DOHH2 (cell line): ENCODE measurements at regions not wholly inside any gene's neighbourhood (a gene's known extent, or its start where the extent isn't known, plus 50 kb on each side); places are given as distances from the start of the nearest gene placed in this dataset.
"Not testable (repeated sequence)": the region's sequence is repeated elsewhere in the genome, so short reads cannot be mapped to it uniquely, and the experiment has no call there.

Source experiments
- H3F3A ChIP-seq: fragments of 200-600 bp; sonication (generic), shearing (Covaris generic); 2 replicates; pipeline ENCODE4 v1.6.0; 2016; ENCODE audit warnings: antibody characterized with exemption, mild to moderate bottlenecking; ENCODE audit not compliant: control insufficient read depth, insufficient read depth
- H3K27ac ChIP-seq: fragments of 200-600 bp; sonication (generic); 2 replicates; pipeline ENCODE4 v1.5.1; 2014; ENCODE audit warnings: low read depth, mild to moderate bottlenecking, low read length, moderate library complexity
- H3K27me3 ChIP-seq: fragments of 200-600 bp; sonication (generic); 2 replicates; pipeline ENCODE4 v1.6.1; 2014; ENCODE audit warnings: mild to moderate bottlenecking, low read length, mixed read lengths; ENCODE audit not compliant: control insufficient read depth
- H3K36me3 ChIP-seq: fragments of 200-600 bp; sonication (generic); 2 replicates; pipeline ENCODE4 v1.6.1; 2014; ENCODE audit warnings: mild to moderate bottlenecking, low read length, moderate library complexity, mixed read lengths; ENCODE audit not compliant: control insufficient read depth
- H3K4me1 ChIP-seq: fragments of 200-600 bp; sonication (generic); 2 replicates; pipeline ENCODE4 v1.6.1; 2014; ENCODE audit warnings: mild to moderate bottlenecking, low read length, mixed read lengths; ENCODE audit not compliant: control insufficient read depth
- H3K4me2 ChIP-seq: fragments of 200-600 bp; sonication (generic); 2 replicates; pipeline ENCODE4 v1.6.0; 2014; ENCODE audit warnings: mild to moderate bottlenecking, low read length, moderate library complexity
- H3K4me3 ChIP-seq: fragments of 200-600 bp; sonication (generic); 2 replicates; pipeline ENCODE4 v1.5.1; 2014; ENCODE audit warnings: mild to moderate bottlenecking, low read length, mixed read lengths
- H3K79me2 ChIP-seq: fragments of 200-600 bp; sonication (generic); 2 replicates; pipeline ENCODE4 v1.6.1; 2014; ENCODE audit warnings: mild to moderate bottlenecking, low read length, mixed read lengths; ENCODE audit not compliant: control insufficient read depth
- H3K9me2 ChIP-seq: fragments of 200-600 bp; sonication (generic); replicated peaks from 2 replicates; pipeline ENCODE4 v1.6.1; 2014; ENCODE audit warnings: mild to moderate bottlenecking, low read length, mixed read lengths; ENCODE audit not compliant: control insufficient read depth
- H3K9me3 ChIP-seq: fragments of 200-600 bp; sonication (generic); 2 replicates; pipeline ENCODE4 v1.6.1; 2014; ENCODE audit warnings: antibody characterized with exemption, low read length, mixed read lengths; ENCODE audit not compliant: control insufficient read depth, insufficient read depth
- H4K20me1 ChIP-seq: fragments of 200-600 bp; sonication (generic); 2 replicates; pipeline ENCODE4 v1.6.0; 2014; ENCODE audit warnings: low read depth, mild to moderate bottlenecking, antibody characterized with exemption, low read length, moderate library complexity; ENCODE audit not compliant: control insufficient read depth, insufficient read depth
- EZH2phosphoT487 ChIP-seq: fragments of 200-600 bp; sonication (generic); IDR thresholded peaks from 2 replicates; pipeline ENCODE4 v1.6.1; 2017; ENCODE audit warnings: borderline replicate concordance, mild to moderate bottlenecking, antibody characterized with exemption, low read length, moderate library complexity, mixed read lengths
- TF ChIP-seq, protein P1 (sequence below): fragments of 200-600 bp; sonication (generic); IDR thresholded peaks from one replicate; pipeline ENCODE4 v1.5.1; 2014; ENCODE audit warnings: antibody characterized with exemption, mild to moderate bottlenecking, low read depth, low read length; ENCODE audit not compliant: poor library complexity, severe bottlenecking

- no peak overlapping the region for H3K4me2 ChIP-seq
- no peaks in the 10 kb centered on the region for H3K79me2 ChIP-seq
- H3K27ac ChIP-seq: no peak overlapping the region
- no peaks in the 10 kb centered on the region for H3F3A ChIP-seq
- no peaks in the 10 kb centered on the region for H4K20me1 ChIP-seq
- no peaks in the 10 kb centered on the region for H3K36me3 ChIP-seq
- H3K27me3 ChIP-seq: no peaks in the 10 kb centered on the region
- no peaks in the 10 kb centered on the region for H3K4me1 ChIP-seq
- no peaks in the 10 kb centered on the region for H3K9me3 ChIP-seq
- no peak for TF ChIP-seq EZH2phosphoT487
- TF ChIP-seq, protein P1, sequence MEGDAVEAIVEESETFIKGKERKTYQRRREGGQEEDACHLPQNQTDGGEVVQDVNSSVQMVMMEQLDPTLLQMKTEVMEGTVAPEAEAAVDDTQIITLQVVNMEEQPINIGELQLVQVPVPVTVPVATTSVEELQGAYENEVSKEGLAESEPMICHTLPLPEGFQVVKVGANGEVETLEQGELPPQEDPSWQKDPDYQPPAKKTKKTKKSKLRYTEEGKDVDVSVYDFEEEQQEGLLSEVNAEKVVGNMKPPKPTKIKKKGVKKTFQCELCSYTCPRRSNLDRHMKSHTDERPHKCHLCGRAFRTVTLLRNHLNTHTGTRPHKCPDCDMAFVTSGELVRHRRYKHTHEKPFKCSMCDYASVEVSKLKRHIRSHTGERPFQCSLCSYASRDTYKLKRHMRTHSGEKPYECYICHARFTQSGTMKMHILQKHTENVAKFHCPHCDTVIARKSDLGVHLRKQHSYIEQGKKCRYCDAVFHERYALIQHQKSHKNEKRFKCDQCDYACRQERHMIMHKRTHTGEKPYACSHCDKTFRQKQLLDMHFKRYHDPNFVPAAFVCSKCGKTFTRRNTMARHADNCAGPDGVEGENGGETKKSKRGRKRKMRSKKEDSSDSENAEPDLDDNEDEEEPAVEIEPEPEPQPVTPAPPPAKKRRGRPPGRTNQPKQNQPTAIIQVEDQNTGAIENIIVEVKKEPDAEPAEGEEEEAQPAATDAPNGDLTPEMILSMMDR: no peak
- no peak overlapping the region for H3K4me3 ChIP-seq
- no peaks in the 10 kb centered on the region for H3K9me2 ChIP-seq
Observed at GRCh38 chr6:130632897-130633296, 194.3 kb upstream of the SMLR1 start.

DNA sequence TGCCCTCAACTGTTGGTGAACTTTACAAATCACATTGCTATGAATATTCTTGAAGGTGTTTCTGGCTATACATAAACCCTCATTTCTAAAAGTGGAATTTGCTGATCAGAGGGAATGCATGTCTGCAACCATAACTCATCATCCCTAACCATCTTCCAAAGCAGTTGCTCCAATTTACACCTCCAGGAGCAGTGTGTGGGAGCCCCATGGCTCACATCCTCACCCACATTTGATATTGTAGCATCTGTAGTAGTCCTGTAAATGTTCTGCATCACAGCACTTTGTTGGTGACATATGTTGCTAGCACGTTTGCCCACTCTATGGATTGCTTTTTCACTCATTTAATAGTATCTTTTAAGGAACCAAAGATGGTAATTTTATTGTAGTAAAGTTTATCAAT, 183.8 kb upstream of the SMLR1 start:
- TF ChIP-seq, protein P1: no peak
- no peak for TF ChIP-seq EZH2phosphoT487
- H3K9me2 ChIP-seq: no peaks in the 10 kb centered on the region
- H3K36me3 ChIP-seq: no peaks in the 10 kb centered on the region
- H3K9me3 ChIP-seq: peaks cover 5% of the 10 kb centered on the region; the same call in 1 of the 2 replicates
- H3F3A ChIP-seq: no peaks in the 10 kb centered on the region
- H4K20me1 ChIP-seq: no peaks in the 10 kb centered on the region
- no peaks in the 10 kb centered on the region for H3K4me1 ChIP-seq
- no peaks in the 10 kb centered on the region for H3K79me2 ChIP-seq
- no peaks in the 10 kb centered on the region for H3K27me3 ChIP-seq
- H3K4me3 ChIP-seq: no peak overlapping the region
- H3K4me2 ChIP-seq: no peak overlapping the region
- no peak overlapping the region for H3K27ac ChIP-seq

DNA sequence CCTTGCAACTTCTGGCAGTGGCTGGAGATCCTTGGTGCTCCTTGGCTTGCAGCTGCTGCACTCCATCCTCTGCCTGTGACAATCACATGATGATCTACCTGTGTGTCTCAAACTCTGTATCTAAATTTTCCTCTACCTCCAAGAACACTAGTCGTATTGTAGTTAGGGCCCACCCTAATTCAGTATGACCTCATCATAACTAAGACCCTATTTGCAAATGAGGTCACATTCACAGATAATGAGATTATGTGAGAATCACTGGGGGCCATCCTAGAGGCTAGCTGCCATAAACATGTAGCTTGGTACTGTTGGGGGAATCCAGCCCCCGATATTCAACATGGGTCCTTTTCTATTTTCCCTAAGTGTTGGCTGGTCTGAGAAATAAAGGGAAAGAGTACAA, 183.0 kb upstream of the SMLR1 start:
- Histone ChIP-seq H3K4me2 (no peak overlapping the region), H3K36me3 (no peaks in the 10 kb centered on the region), H3K27me3 (no peaks in the 10 kb centered on the region), H3K27ac (no peak overlapping the region), H3K9me3 (peaks cover 5% of the 10 kb centered on the region; the same call in 1 of the 2 replicates), H3K9me2 (no peaks in the 10 kb centered on the region), H3K79me2 (no peaks in the 10 kb centered on the region), H3F3A (no peaks in the 10 kb centered on the region), H3K4me3 (no peak overlapping the region), H4K20me1 (no peaks in the 10 kb centered on the region), H3K4me1 (no peaks in the 10 kb centered on the region)
- TF ChIP-seq, protein P1: no peak
- no peak for TF ChIP-seq EZH2phosphoT487

DNA sequence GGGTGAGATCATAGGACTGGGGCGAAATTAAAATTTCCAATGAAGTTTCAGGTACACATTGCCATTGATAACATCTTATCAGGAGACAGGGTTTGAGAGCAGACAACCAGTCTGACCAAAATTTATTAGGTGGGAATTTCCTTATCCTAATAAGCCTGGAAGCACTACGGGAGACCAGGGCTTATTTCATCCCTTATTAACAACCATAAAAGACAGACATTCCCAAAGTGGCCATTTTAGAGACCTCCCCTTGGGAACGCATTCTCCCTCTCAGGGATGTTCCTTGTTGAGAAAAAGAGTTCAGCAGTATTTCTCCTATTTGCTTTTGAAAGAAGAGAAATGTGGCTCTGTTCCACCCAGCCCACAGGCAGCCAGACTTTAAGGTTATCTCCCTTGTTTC, 182.4 kb upstream of the SMLR1 start:
- H4K20me1 ChIP-seq, H3K9me3 ChIP-seq, H3K4me1 ChIP-seq, H3K36me3 ChIP-seq, H3K4me2 ChIP-seq, H3K4me3 ChIP-seq, H3K79me2 ChIP-seq, H3K27me3 ChIP-seq, H3K9me2 ChIP-seq, H3F3A ChIP-seq, H3K27ac ChIP-seq: not testable (repeated sequence)
